HepG2 (cell line): ENCODE measurements at regions not wholly inside any gene's neighbourhood (a gene's known extent, or its start where the extent isn't known, plus 50 kb on each side); places are given as distances from the start of the nearest gene placed in this dataset.

Experiments used
- ATAC-seq: fragments of 200-7000 bp; cut with Tn5 transposase; 3 replicates; pipeline ENCODE4 v1.9.1; 2020; ENCODE audit warnings: mild to moderate bottlenecking, moderate library complexity
- BruUV-seq: library from RNA; stranded (reverse); fragments of 400-500 nt; replicated peaks from 2 replicates; lab custom pipeline; 2021; lab: Mats Ljungman, UMichigan
- CTCF ChIA-PET: fragments of 300-600 bp; formaldehyde crosslinking; extraction: SDS; loops from one replicate; lab custom pipeline; 2021; ENCODE audit warnings: low total read pairs, inconsistent platforms, low intra/inter-chr PET ratio; lab: Yijun Ruan, JAX
- POLR2A ChIA-PET: fragments of 350-600 bp; sonication (Branson Sonifier 250); formaldehyde crosslinking; loops from one replicate; lab custom pipeline; 2020; ENCODE audit warnings: antibody characterized with exemption, inconsistent platforms; lab: Yijun Ruan, JAX
- DNase-seq: peaks from one replicate; pipeline ENCODE4 v3.0.0-alpha.2; 2015; ENCODE audit warnings: low spot score
- FAIRE-seq: peaks from 3 replicates; lab custom pipeline; 2011; peaks lifted over from hg19 to GRCh38; lab: Jason Lieb, UNC
- H2AFZ ChIP-seq: one replicate; pipeline ENCODE4 v1.6.1; 2011; ENCODE audit warnings: low read length, inconsistent platforms
- H3K27ac ChIP-seq: fragments of 300-600 bp; 3 replicates; pipeline ENCODE4 v1.8.0; 2011; ENCODE audit warnings: mixed run types, mild to moderate bottlenecking, mixed read lengths, low read length, inconsistent platforms; ENCODE audit not compliant: insufficient read depth; ENCODE audit errors: extremely low read length
- H3K27me3 ChIP-seq, 2 experiments: fragments of 200-600 bp in 1 of 2; 2 replicates in 1 of 2; 3 replicates in 1 of 2; pipeline versions ENCODE4 v1.6.0 to v1.8.0; 2011; ENCODE audit warnings: low read length in 2 of 2, mild to moderate bottlenecking in 2 of 2, moderate library complexity in 2 of 2, inconsistent platforms in 1 of 2; ENCODE audit not compliant: insufficient read depth in 2 of 2, control insufficient read depth in 1 of 2
- H3K36me3 ChIP-seq, 2 experiments: fragments of 200-600 bp in 1 of 2; replicated peaks in 1 of 2; 2 replicates in 1 of 2; 3 replicates in 1 of 2; pipeline versions ENCODE4 v1.5.1 to v1.8.0; 2011; ENCODE audit warnings: low read length in 2 of 2, inconsistent platforms in 1 of 2; ENCODE audit not compliant: insufficient read depth in 2 of 2, control insufficient read depth in 1 of 2
- H3K4me1 ChIP-seq: 2 replicates; pipeline ENCODE4 v1.5.1; 2012; ENCODE audit warnings: low read length, inconsistent platforms; ENCODE audit not compliant: insufficient read depth
- H3K4me2 ChIP-seq: 2 replicates; pipeline ENCODE4 v1.6.0; 2011; ENCODE audit warnings: low read depth, low read length, inconsistent platforms
- H3K4me3 ChIP-seq, 3 experiments: fragments of 200-600 bp in 1 of 3; sonication (generic), shearing (Covaris generic) in 1 of 3; replicated peaks in 1 of 3; 2 replicates each; pipeline ENCODE4 v1.5.1; 2011 to 2016; ENCODE audit warnings: low read length in 3 of 3, inconsistent platforms in 2 of 3, low read depth in 2 of 3, mild to moderate bottlenecking in 2 of 3, control low read depth in 1 of 3, mixed read lengths in 1 of 3; ENCODE audit not compliant: insufficient read depth in 1 of 3
- H3K79me2 ChIP-seq: one replicate; pipeline ENCODE4 v1.6.1; 2011; ENCODE audit warnings: low read length, inconsistent platforms; ENCODE audit not compliant: insufficient read depth
- H3K9ac ChIP-seq: 2 replicates; pipeline ENCODE4 v1.6.0; 2011; ENCODE audit warnings: mild to moderate bottlenecking, low read depth, low read length, inconsistent platforms; ENCODE audit not compliant: insufficient read depth
- H3K9me3 ChIP-seq: 2 replicates; pipeline ENCODE4 v1.5.1; 2012; ENCODE audit warnings: mild to moderate bottlenecking, low read length
- H4K20me1 ChIP-seq: 2 replicates; pipeline ENCODE4 v1.6.0; 2011; ENCODE audit warnings: inconsistent platforms, mild to moderate bottlenecking, low read length, moderate library complexity; ENCODE audit not compliant: insufficient read depth
- ATF7-NPFF ChIP-seq: sonication (generic); formaldehyde crosslinking; IDR thresholded peaks from 2 replicates; pipeline ENCODE4 v1.8.1; 2023; ENCODE audit warnings: mild to moderate bottlenecking, low read depth, missing genetic modification reagents, moderate library complexity
- HDAC6 ChIP-seq: fragments of 200-600 bp; sonication (generic); IDR thresholded peaks from 2 replicates; pipeline ENCODE4 v1.7.0; 2017; ENCODE audit warnings: mild to moderate bottlenecking, antibody characterized with exemption, low read length, low read depth
- ZNF616 ChIP-seq: sonication (generic); formaldehyde crosslinking; IDR thresholded peaks from 2 replicates; pipeline ENCODE4 v1.5.0; 2020; ENCODE audit warnings: low read depth, mild to moderate bottlenecking, missing genetic modification reagents
- ZNF792 ChIP-seq: IDR thresholded peaks from 2 replicates; pipeline ENCODE4 v1.6.1; 2016
- ZSCAN5A ChIP-seq: sonication (generic); formaldehyde crosslinking; IDR thresholded peaks from 2 replicates; pipeline ENCODE4 v1.8.0; 2022; ENCODE audit warnings: mild to moderate bottlenecking, missing genetic modification reagents, borderline replicate concordance
- WGBS: methylation state at CpG from one replicate; pipeline ENCODE4 v1.1.6; 2017; ENCODE audit warnings: low lambda C conversion rate; 5-methylcytosine and 5-hydroxymethylcytosine counted together
- in situ Hi-C: cut with HindIII; loops from 2 replicates; pipeline ENCODE4 v1.10.0; 2017; ENCODE audit warnings: low pct_unique_long_range_greater_than_20kb; ENCODE audit not compliant: extremely low pct_ligation_motif_present
- intact Hi-C: fragments of 100-400 bp; cut with micrococcal nuclease; formaldehyde crosslinking; loops from one replicate; pipeline ENCODE4 v1.10.0; 2022; ENCODE audit not compliant: unreplicated experiment

GRCh38 chr12:127310548-127310947 lies 956.4 kb upstream of the TMEM132C start:
- FAIRE-seq: no peak
- ATAC-seq: no peak
- H3K27ac ChIP-seq: no peak overlapping the region
- no peak for TF ChIP-seq ZNF616 (CRISPR knock-in tag)
- H3K9ac ChIP-seq: no peak overlapping the region
- H2AFZ ChIP-seq: no peak overlapping the region
- in situ Hi-C loops (no loop called here), intact Hi-C loops (no loop called here)
- no peaks in the 10 kb centered on the region for H3K4me1 ChIP-seq
- no peaks in the 10 kb centered on the region for H3K27me3 ChIP-seq
- H3K4me3 ChIP-seq: no peak overlapping the region
- no peaks in the 10 kb centered on the region for H3K36me3 ChIP-seq
- ChIA-PET POLR2A (no interaction called here), CTCF (no interaction called here)
- no peak overlapping the region for H3K4me2 ChIP-seq
- peaks cover 14% of the 10 kb centered on the region for H3K9me3 ChIP-seq
- no peak for DNase-seq
- no peaks in the 10 kb centered on the region for H3K79me2 ChIP-seq
- 32% methylated on average over 4 of the region's 4 CpGs for WGBS
- no TSS peak for BruUV-seq
- no peaks in the 10 kb centered on the region for H4K20me1 ChIP-seq

GRCh38 chr12:127311720-127312364 lies 955.1 kb upstream of the TMEM132C start:
- Histone ChIP-seq H3K9ac (no peak overlapping the region), H3K4me2 (no peak overlapping the region), H3K27me3 (no peaks in the 10 kb centered on the region), H3K79me2 (no peaks in the 10 kb centered on the region), H3K27ac (no peak overlapping the region), H2AFZ (no peak overlapping the region), H4K20me1 (no peaks in the 10 kb centered on the region), H3K9me3 (peaks cover 20% of the 10 kb centered on the region), H3K36me3 (no peaks in the 10 kb centered on the region), H3K4me1 (no peaks in the 10 kb centered on the region), H3K4me3 (no peak overlapping the region)
- 2% methylated on average over 5 of the region's 6 CpGs for WGBS
- in situ Hi-C loops (no loop called here), intact Hi-C loops (no loop called here)
- no peak for FAIRE-seq
- no TSS peak for BruUV-seq
- TF ChIP-seq ZNF792 (CRISPR knock-in tag) (no peak), ZSCAN5A (CRISPR knock-in tag) (no peak), HDAC6 (no peak), ATF7-NPFF (no peak)
- no peak for ATAC-seq
- POLR2A ChIA-PET: no interaction called here
- no peak for DNase-seq
- CTCF ChIA-PET: no interaction called here
